ENCODE measurements at regions not wholly inside any gene's neighbourhood (a gene's known extent, or its start where the extent isn't known, plus 50 kb on each side); places are given as distances from the start of the nearest gene placed in this dataset.

GRCh38 chr7:10537764-10538163 lies 435.9 kb upstream of the PHF14 start:
- no peaks in the 10 kb centered on the region for H3K4me1 ChIP-seq (ENCODE audit: insufficient read depth, low read length)
- Mint-ChIP-seq H3K4me3 (no peak overlapping the region), H3K27me3 (ENCODE audit: low read depth) (peaks cover 4% of the 10 kb centered on the region; the same call in 1 of the 2 replicates)

More at GRCh38 chr7:10537764-10538163, 435.9 kb upstream of the PHF14 start:
- no peak overlapping the region for H3K23ac ChIP-seq (ENCODE audit: insufficient read length, low read depth, low read length)
- H3K27ac Mint-ChIP-seq = no peak overlapping the region
- peaks cover 11 to 12% of the 10 kb centered on the region in 2 experiments for H3K9me3 Mint-ChIP-seq
- H2BK12ac ChIP-seq (ENCODE audit: insufficient read length, low read depth, low read length) = no peak overlapping the region
- no peak overlapping the region for H2AK5ac ChIP-seq (ENCODE audit: insufficient read length, low read length)
- H4K5ac ChIP-seq (ENCODE audit: insufficient read length, low read depth, low read length) = no peak overlapping the region
- no peak for DNase-seq
- no peak overlapping the region for H4K91ac ChIP-seq (ENCODE audit: insufficient read length, low read depth, low read length)
- H3K36me3 Mint-ChIP-seq (ENCODE audit: insufficient read depth in 1 of 3, low read depth in 3 of 3) = peaks cover 0 to 5% (median 2%) of the 10 kb centered on the region in 3 experiments; a peak in 4 of 7 replicates
- H3K9ac ChIP-seq (ENCODE audit: extremely low read depth, insufficient read length, low read length) = no peak overlapping the region
- no peak overlapping the region for H3K27ac ChIP-seq (ENCODE audit: insufficient read length, low read depth, low read length)
- no peak overlapping the region for H2BK120ac ChIP-seq (ENCODE audit: low read depth, low read length, poor library complexity, severe bottlenecking)
- no peaks in the 10 kb centered on the region for H3K4me1 Mint-ChIP-seq
- no peak overlapping the region for H3K4ac ChIP-seq (ENCODE audit: low read depth, low read length)
- no peaks in the 10 kb centered on the region; the same call in 1 of the 2 replicates for H3K27me3 ChIP-seq (ENCODE audit: insufficient read depth, low read length)
- H3K79me2 ChIP-seq (ENCODE audit: insufficient read depth, low read length) = no peaks in the 10 kb centered on the region
- no CpG with 5 or more reads among the region's 3 CpGs for WGBS (ENCODE audit: extremely low coverage, insufficient read length, low lambda C conversion rate)
- no peak overlapping the region for H2BK15ac ChIP-seq (ENCODE audit: low read depth, low read length)
- H3K9me3 ChIP-seq (ENCODE audit: control insufficient read depth, low read depth, low read length) = no peaks in the 10 kb centered on the region
- H3K56ac ChIP-seq (ENCODE audit: insufficient read length, low read depth, low read length) = no peak overlapping the region
- H3K23me2 ChIP-seq (ENCODE audit: insufficient read length, low read depth, low read length, poor library complexity, severe bottlenecking) = no peaks in the 10 kb centered on the region
- no peak overlapping the region for H2AFZ ChIP-seq (ENCODE audit: low read length)
- no peak overlapping the region for H3K14ac ChIP-seq (ENCODE audit: insufficient read depth, low read length)
- H4K20me1 ChIP-seq (ENCODE audit: control insufficient read depth, insufficient read depth, insufficient read length) = no peaks in the 10 kb centered on the region
- H3K79me1 ChIP-seq (ENCODE audit: insufficient read depth, low read depth, low read length, poor library complexity, severe bottlenecking) = no peaks in the 10 kb centered on the region
- no peak for TF ChIP-seq CTCF (conservative IDR thresholded peaks at IDR 0.05)
- H3T11ph ChIP-seq (ENCODE audit: low read length) = no peak overlapping the region
- no peak overlapping the region for H4K8ac ChIP-seq (replicated peaks; ENCODE audit: insufficient read length, low read depth, low read length)
- no peak overlapping the region for H3K18ac ChIP-seq (ENCODE audit: insufficient read length, low read depth, low read length)
- H2BK5ac ChIP-seq (ENCODE audit: insufficient read length, low read length) = no peak overlapping the region
- H3K4me2 ChIP-seq (ENCODE audit: insufficient read depth, insufficient read length, low read length) = no peak overlapping the region
- H2BK20ac ChIP-seq (ENCODE audit: low read depth, low read length, poor library complexity, severe bottlenecking) = no peak overlapping the region

Measured in H9 (cell line).